Transverse colon (tissue), 3 donors: ENCODE measurements at regions not wholly inside any gene's neighbourhood (a gene's known extent, or its start where the extent isn't known, plus 50 kb on each side); places are given as distances from the start of the nearest gene placed in this dataset.

Experiments
- CTCF ChIP-seq, 5 experiments: fragments of 200-600 bp in 3 of 5; fragments of 450-650 bp in 2 of 5; sonication (generic) in 3 of 5; IDR thresholded peaks; 1 replicate in 2 of 5; 2 replicates in 3 of 5; pipeline ENCODE4 v1.5.1; 2016 to 2017; ENCODE audit warnings: antibody characterized with exemption in 5 of 5, inconsistent platforms in 3 of 5, mild to moderate bottlenecking in 2 of 5, moderate library complexity in 1 of 5
- EP300 ChIP-seq: sonication (generic); formaldehyde crosslinking; IDR thresholded peaks from one replicate; pipeline ENCODE4 v1.6.1; 2017; ENCODE audit warnings: antibody characterized with exemption, low read depth
- POLR2A ChIP-seq: fragments of 450-650 bp; IDR thresholded peaks from one replicate; pipeline ENCODE4 v1.6.1; 2016; ENCODE audit warnings: antibody characterized with exemption, mild to moderate bottlenecking, moderate library complexity

- no peak for TF ChIP-seq CTCF (IDR thresholded peaks at IDR 0.05)
- no peak for TF ChIP-seq POLR2A
- no peak for TF ChIP-seq EP300
Observed at GRCh38 chr7:46680147-46680546, 759.1 kb upstream of the IGFBP3 start.
